ENCODE measurements at regions not wholly inside any gene's neighbourhood (a gene's known extent, or its start where the extent isn't known, plus 50 kb on each side); places are given as distances from the start of the nearest gene placed in this dataset.

- H3K4me3 ChIP-seq (ENCODE audit: control insufficient read depth, low read depth, low read length) = no peak overlapping the region
- no peak for DNase-seq (ENCODE audit: low read depth)
- TF ChIP-seq, protein P1, sequence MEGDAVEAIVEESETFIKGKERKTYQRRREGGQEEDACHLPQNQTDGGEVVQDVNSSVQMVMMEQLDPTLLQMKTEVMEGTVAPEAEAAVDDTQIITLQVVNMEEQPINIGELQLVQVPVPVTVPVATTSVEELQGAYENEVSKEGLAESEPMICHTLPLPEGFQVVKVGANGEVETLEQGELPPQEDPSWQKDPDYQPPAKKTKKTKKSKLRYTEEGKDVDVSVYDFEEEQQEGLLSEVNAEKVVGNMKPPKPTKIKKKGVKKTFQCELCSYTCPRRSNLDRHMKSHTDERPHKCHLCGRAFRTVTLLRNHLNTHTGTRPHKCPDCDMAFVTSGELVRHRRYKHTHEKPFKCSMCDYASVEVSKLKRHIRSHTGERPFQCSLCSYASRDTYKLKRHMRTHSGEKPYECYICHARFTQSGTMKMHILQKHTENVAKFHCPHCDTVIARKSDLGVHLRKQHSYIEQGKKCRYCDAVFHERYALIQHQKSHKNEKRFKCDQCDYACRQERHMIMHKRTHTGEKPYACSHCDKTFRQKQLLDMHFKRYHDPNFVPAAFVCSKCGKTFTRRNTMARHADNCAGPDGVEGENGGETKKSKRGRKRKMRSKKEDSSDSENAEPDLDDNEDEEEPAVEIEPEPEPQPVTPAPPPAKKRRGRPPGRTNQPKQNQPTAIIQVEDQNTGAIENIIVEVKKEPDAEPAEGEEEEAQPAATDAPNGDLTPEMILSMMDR (IDR thresholded peaks at IDR 0.05; ENCODE audit: control insufficient read depth, insufficient read depth, low read depth, low read length, missing control alignments) = no peak
Measured at GRCh38 chr3:174755833-174756829, 103.0 kb upstream of the NAALADL2 start.

DNA sequence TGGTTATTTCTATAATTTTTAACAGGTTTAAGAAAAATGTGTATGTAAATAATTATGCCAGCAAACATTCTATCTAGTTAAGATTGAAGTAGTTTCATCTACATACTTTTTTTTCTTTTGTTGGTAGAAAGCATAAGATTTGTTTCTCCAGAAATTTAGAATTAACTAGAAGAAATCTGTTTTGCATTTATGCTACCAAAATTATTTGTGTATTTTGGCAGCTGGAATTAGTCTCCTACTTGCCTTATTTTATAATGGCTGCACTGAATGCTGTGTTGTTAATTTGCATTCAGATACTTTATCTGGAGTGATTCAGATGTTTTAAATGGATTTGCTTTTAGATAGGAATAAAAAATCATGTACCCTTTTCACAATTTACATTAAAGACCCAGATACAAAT is 100.2 kb upstream of the NAALADL2 start:
- no peak overlapping the region for H3K4me3 ChIP-seq (ENCODE audit: control insufficient read depth, low read depth, low read length)
- TF ChIP-seq, protein P1 (IDR thresholded peaks at IDR 0.05; ENCODE audit: control insufficient read depth, insufficient read depth, low read depth, low read length, missing control alignments) = no peak
- no peak for DNase-seq (ENCODE audit: low read depth)

GRCh38 chr3:174767406-174767805 is 91.7 kb upstream of the NAALADL2 start:
- no peak overlapping the region for H3K4me3 ChIP-seq (ENCODE audit: control insufficient read depth, low read depth, low read length)
- DNase-seq (ENCODE audit: low read depth) = no peak
- TF ChIP-seq, protein P1 (IDR thresholded peaks at IDR 0.05; ENCODE audit: control insufficient read depth, insufficient read depth, low read depth, low read length, missing control alignments) = no peak

- TF ChIP-seq, protein P1 (IDR thresholded peaks at IDR 0.05; ENCODE audit: control insufficient read depth, insufficient read depth, low read depth, low read length, missing control alignments) = no peak
- DNase-seq (ENCODE audit: low read depth) = no peak
- H3K4me3 ChIP-seq (ENCODE audit: control insufficient read depth, low read depth, low read length) = no peak overlapping the region
Measured at GRCh38 chr3:174767853-174768382, 91.2 kb upstream of the NAALADL2 start.

GRCh38 chr3:174769171-174769570 is 90.0 kb upstream of the NAALADL2 start:
- TF ChIP-seq, protein P1 (IDR thresholded peaks at IDR 0.05; ENCODE audit: control insufficient read depth, insufficient read depth, low read depth, low read length, missing control alignments) = no peak
- H3K4me3 ChIP-seq (ENCODE audit: control insufficient read depth, low read depth, low read length) = no peak overlapping the region
- DNase-seq (ENCODE audit: low read depth) = no peak

- no peak for DNase-seq (ENCODE audit: low read depth)
- no peak overlapping the region for H3K4me3 ChIP-seq (ENCODE audit: control insufficient read depth, low read depth, low read length)
- TF ChIP-seq, protein P1 (IDR thresholded peaks at IDR 0.05; ENCODE audit: control insufficient read depth, insufficient read depth, low read depth, low read length, missing control alignments) = no peak
Measured at GRCh38 chr3:174775603-174776002, 83.5 kb upstream of the NAALADL2 start.

All from AG09309 (cell line).